HCT116 (cell line): ENCODE measurements at regions not wholly inside any gene's neighbourhood (a gene's known extent, or its start where the extent isn't known, plus 50 kb on each side); places are given as distances from the start of the nearest gene placed in this dataset.

Experiments used
- ATAC-seq: fragments of 200-7000 bp; cut with Tn5 transposase; 2 replicates; pipeline ENCODE4 v1.9.1; 2020; ENCODE audit warnings: mild to moderate bottlenecking, moderate library complexity
- BruUV-seq: library from RNA; stranded (reverse); fragments of 400-500 nt; replicated peaks from 2 replicates; lab custom pipeline; 2021; lab: Mats Ljungman, UMichigan
- CTCF ChIA-PET: fragments of 300-600 bp; sonication (Branson Sonifier 250); formaldehyde crosslinking; loops from one replicate; lab custom pipeline; 2021; ENCODE audit warnings: antibody characterized with exemption; lab: Charles Lee
- POLR2A ChIA-PET: fragments of 300-600, 350-600 bp; sonication (Branson Sonifier 250); formaldehyde crosslinking; loops from one replicate; lab custom pipeline; 2021; ENCODE audit warnings: antibody characterized with exemption; lab: Charles Lee
- RAD21 ChIA-PET, 2 experiments: fragments of 300-600 bp; sonication (Branson Sonifier 250); formaldehyde crosslinking; loops; one replicate each; lab custom pipeline; 2023; ENCODE audit warnings: low total read pairs in 2 of 2; ENCODE audit not compliant: uncharacterized antibody in 2 of 2, unreplicated experiment in 2 of 2, low non-redundant PET in 1 of 2; lab: Charles Lee
- DNase-seq: peaks from one replicate; pipeline ENCODE4 v3.0.0-alpha.2; 2010; ENCODE audit warnings: low read depth, low spot score
- H2AFZ ChIP-seq: fragments of 200-600 bp; shearing (Covaris generic), sonication (generic); 2 replicates; pipeline ENCODE4 v1.6.1; 2017; ENCODE audit warnings: low read depth, mixed run types, mixed read lengths, antibody characterized with exemption, low read length; ENCODE audit not compliant: poor library complexity, severe bottlenecking
- H3K27ac ChIP-seq: 2 replicates; pipeline ENCODE4 v1.5.1; 2012; ENCODE audit warnings: low read depth, low read length
- H3K27me3 ChIP-seq: fragments of 200-600 bp; sonication (generic); 2 replicates; pipeline ENCODE4 v1.6.1; 2016; ENCODE audit warnings: mixed run types, low read length, mixed read lengths; ENCODE audit not compliant: insufficient read depth
- H3K36me3 ChIP-seq, 2 experiments: fragments of 200-500 bp in 1 of 2; fragments of 200-600 bp in 1 of 2; sonication (Bioruptor generic) in 1 of 2; sonication (generic) in 1 of 2; 2 replicates each; pipeline versions ENCODE4 v1.5.1 to v1.6.1; 2014 to 2016; ENCODE audit warnings: low read length in 2 of 2, inconsistent platforms in 1 of 2, mixed read lengths in 1 of 2, mixed run types in 1 of 2; ENCODE audit not compliant: insufficient read depth in 2 of 2, control insufficient read depth in 1 of 2
- H3K4me1 ChIP-seq, 2 experiments: fragments of 200-600 bp in 1 of 2; sonication (generic) in 1 of 2; 2 replicates each; pipeline versions ENCODE4 v1.5.1 to v1.6.1; 2012 to 2017; ENCODE audit warnings: low read length in 2 of 2, inconsistent platforms in 1 of 2, mild to moderate bottlenecking in 1 of 2, mixed read lengths in 1 of 2, mixed run types in 1 of 2, moderate library complexity in 1 of 2; ENCODE audit not compliant: insufficient read depth in 2 of 2, control insufficient read depth in 1 of 2
- H3K4me2 ChIP-seq: fragments of 200-600 bp; sonication (generic); 2 replicates; pipeline ENCODE4 v1.6.1; 2017; ENCODE audit warnings: mixed run types, low read length, mixed read lengths
- H3K4me3 ChIP-seq, 2 experiments: fragments of 200-600 bp in 1 of 2; sonication (generic) in 1 of 2; replicated peaks in 1 of 2; 2 replicates each; pipeline ENCODE4 v1.5.1; 2011 to 2016; ENCODE audit warnings: low read length in 2 of 2, control low read depth in 1 of 2, low read depth in 1 of 2, mild to moderate bottlenecking in 1 of 2, mixed read lengths in 1 of 2, mixed run types in 1 of 2
- H3K79me2 ChIP-seq: fragments of 200-600 bp; sonication (generic); 2 replicates; pipeline ENCODE4 v1.6.1; 2017; ENCODE audit warnings: mild to moderate bottlenecking, mixed run types, low read length, moderate library complexity, mixed read lengths; ENCODE audit not compliant: insufficient read depth
- H3K9ac ChIP-seq: fragments of 200-600 bp; sonication (generic); 2 replicates; pipeline ENCODE4 v1.6.1; 2016; ENCODE audit warnings: low read length, mixed read lengths
- H3K9me2 ChIP-seq: fragments of 200-600 bp; sonication (generic), shearing (Covaris generic); 2 replicates; pipeline ENCODE4 v1.6.1; 2017; ENCODE audit warnings: mixed run types, mild to moderate bottlenecking, moderate library complexity; ENCODE audit not compliant: insufficient read depth
- H3K9me3 ChIP-seq, 2 experiments: fragments of 200-500 bp in 1 of 2; fragments of 200-600 bp in 1 of 2; sonication (Bioruptor generic) in 1 of 2; sonication (generic) in 1 of 2; 2 replicates each; pipeline ENCODE4 v1.6.1; 2014 to 2017; ENCODE audit warnings: low read length in 2 of 2, mixed read lengths in 2 of 2, inconsistent platforms in 1 of 2, low read depth in 1 of 2, mild to moderate bottlenecking in 1 of 2, mixed run types in 1 of 2, moderate library complexity in 1 of 2; ENCODE audit not compliant: control insufficient read depth in 1 of 2, insufficient read depth in 1 of 2
- H4K20me1 ChIP-seq: fragments of 200-600 bp; sonication (generic), shearing (Covaris generic); 2 replicates; pipeline ENCODE4 v1.6.1; 2017; ENCODE audit warnings: mixed run types, mild to moderate bottlenecking, moderate library complexity; ENCODE audit not compliant: insufficient read depth
- CBX3 ChIP-seq: IDR thresholded peaks from 2 replicates; pipeline ENCODE4 v1.6.1; 2012; ENCODE audit warnings: low read depth
- EZH2phosphoT487 ChIP-seq: fragments of 200-600 bp; IDR thresholded peaks from 2 replicates; pipeline ENCODE4 v1.6.1; 2018; ENCODE audit warnings: antibody characterized with exemption, borderline replicate concordance
- POLR2A ChIP-seq: IDR thresholded peaks from 2 replicates; pipeline ENCODE4 v1.7.0; 2011; ENCODE audit warnings: borderline replicate concordance; ENCODE audit not compliant: insufficient read depth, insufficient read length; ENCODE audit errors: extremely low read depth
- POLR2AphosphoS5 ChIP-seq: IDR thresholded peaks from 2 replicates; pipeline ENCODE4 v1.6.1; 2011; ENCODE audit warnings: mild to moderate bottlenecking, low read depth, low read length, moderate library complexity
- SRF ChIP-seq: IDR thresholded peaks from 2 replicates; pipeline ENCODE4 v1.6.1; 2012; ENCODE audit warnings: low read depth
- intact Hi-C: fragments of 100-400 bp; cut with micrococcal nuclease; formaldehyde crosslinking; loops from 2 replicates; pipeline ENCODE4 v1.10.0; 2022
- TF ChIP-seq, protein P1 (sequence below), 3 experiments: fragments of 200-600 bp in 1 of 3; sonication (generic) in 1 of 3; IDR thresholded peaks in 2 of 3; conservative IDR thresholded peaks in 1 of 3; 2 replicates each; pipeline ENCODE4 v1.5.1; 2012 to 2017; ENCODE audit warnings: low read depth in 2 of 3, low read length in 2 of 3, antibody characterized with exemption in 1 of 3, borderline replicate concordance in 1 of 3, control low read depth in 1 of 3, mild to moderate bottlenecking in 1 of 3, mixed read lengths in 1 of 3, mixed run types in 1 of 3, moderate library complexity in 1 of 3; ENCODE audit not compliant: insufficient read depth in 1 of 3
- TF ChIP-seq, protein P2 (sequence below): IDR thresholded peaks from 2 replicates; pipeline ENCODE4 v1.6.1; 2012

DNA sequence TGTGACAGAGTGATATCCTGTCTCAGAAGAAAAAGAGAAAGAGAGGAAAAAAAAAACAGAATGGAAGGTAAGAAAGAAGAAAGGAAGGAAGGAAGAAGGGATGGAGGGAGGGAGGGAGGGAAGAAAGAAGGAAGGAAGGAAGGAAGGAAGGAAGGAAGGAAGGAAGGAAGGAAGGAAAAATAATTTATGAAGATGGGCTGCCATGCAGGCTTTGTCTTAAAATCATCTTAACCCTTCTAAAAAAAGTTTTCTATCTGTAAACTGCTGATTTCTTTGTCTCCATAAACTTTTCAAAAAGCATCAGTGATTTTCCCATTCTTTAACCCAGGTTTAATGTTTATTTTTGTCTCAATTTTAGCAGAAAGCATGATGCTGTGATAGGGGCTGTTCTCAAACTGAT, 1154.1 kb upstream of the CDH6 start:
- ChIA-PET CTCF (no interaction called here), POLR2A (no interaction called here)
- Histone ChIP-seq H3K4me3 (no peak overlapping the region), H3K27me3 (no peaks in the 10 kb centered on the region), H3K9me3 (peaks cover 7 to 10% of the 10 kb centered on the region in 2 experiments; a peak in 2 of 4 replicates), H3K9ac (no peak overlapping the region), H2AFZ (no peak overlapping the region), H3K4me1 (no peaks in the 10 kb centered on the region), H3K79me2 (no peaks in the 10 kb centered on the region), H3K4me2 (no peak overlapping the region), H3K36me3 (no peaks in the 10 kb centered on the region), H3K9me2 (no peaks in the 10 kb centered on the region), H3K27ac (no peak overlapping the region), H4K20me1 (no peaks in the 10 kb centered on the region)
- no peak for ATAC-seq
- intact Hi-C loops: no loop called here
- TF ChIP-seq, protein P1, sequence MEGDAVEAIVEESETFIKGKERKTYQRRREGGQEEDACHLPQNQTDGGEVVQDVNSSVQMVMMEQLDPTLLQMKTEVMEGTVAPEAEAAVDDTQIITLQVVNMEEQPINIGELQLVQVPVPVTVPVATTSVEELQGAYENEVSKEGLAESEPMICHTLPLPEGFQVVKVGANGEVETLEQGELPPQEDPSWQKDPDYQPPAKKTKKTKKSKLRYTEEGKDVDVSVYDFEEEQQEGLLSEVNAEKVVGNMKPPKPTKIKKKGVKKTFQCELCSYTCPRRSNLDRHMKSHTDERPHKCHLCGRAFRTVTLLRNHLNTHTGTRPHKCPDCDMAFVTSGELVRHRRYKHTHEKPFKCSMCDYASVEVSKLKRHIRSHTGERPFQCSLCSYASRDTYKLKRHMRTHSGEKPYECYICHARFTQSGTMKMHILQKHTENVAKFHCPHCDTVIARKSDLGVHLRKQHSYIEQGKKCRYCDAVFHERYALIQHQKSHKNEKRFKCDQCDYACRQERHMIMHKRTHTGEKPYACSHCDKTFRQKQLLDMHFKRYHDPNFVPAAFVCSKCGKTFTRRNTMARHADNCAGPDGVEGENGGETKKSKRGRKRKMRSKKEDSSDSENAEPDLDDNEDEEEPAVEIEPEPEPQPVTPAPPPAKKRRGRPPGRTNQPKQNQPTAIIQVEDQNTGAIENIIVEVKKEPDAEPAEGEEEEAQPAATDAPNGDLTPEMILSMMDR (IDR thresholded peaks at IDR 0.05 in 2 of 3, conservative IDR thresholded peaks at IDR 0.05 in 1 of 3; ENCODE audit: borderline replicate concordance in 1 of 3, insufficient read depth in 1 of 3, low read depth in 2 of 3, low read length in 2 of 3): no peak
- TF ChIP-seq, protein P2, sequence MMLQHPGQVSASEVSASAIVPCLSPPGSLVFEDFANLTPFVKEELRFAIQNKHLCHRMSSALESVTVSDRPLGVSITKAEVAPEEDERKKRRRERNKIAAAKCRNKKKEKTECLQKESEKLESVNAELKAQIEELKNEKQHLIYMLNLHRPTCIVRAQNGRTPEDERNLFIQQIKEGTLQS: no peak
- TF ChIP-seq SRF: no peak
- no peak for TF ChIP-seq POLR2AphosphoS5
- no peak for TF ChIP-seq POLR2A
- TF ChIP-seq, all 23 proteins: peak for 0
- RAD21 ChIA-PET: no interaction called here
- DNase-seq: no peak
- BruUV-seq: no TSS peak

DNA sequence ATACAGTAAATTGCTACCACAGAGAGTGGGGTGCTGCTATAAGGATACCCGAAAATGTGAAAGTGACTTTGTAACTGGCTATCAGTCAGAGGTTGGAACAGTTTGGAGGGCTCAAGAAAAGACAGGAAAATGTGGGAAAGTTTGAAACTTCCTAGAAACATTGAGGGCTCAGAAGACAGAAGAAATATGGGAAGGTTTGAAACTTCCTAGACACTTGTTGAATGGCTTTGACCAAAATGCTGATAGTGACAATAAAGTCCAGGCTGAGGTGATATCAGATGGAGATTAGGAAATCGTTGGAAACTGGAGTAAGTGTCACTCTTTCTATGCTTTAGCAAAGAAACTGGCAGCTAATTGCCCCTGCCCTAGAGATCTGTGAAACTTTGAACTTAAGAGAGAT, 1158.6 kb upstream of the CDH6 start:
- Histone ChIP-seq H3K4me1 (no peaks in the 10 kb centered on the region), H3K9ac (no peak overlapping the region)
- TF ChIP-seq CBX3: no peak
- no peak for TF ChIP-seq EZH2phosphoT487
- TF ChIP-seq, all 23 proteins: peak for 0
- ATAC-seq (no peak), DNase-seq (no peak)
- H3K4me2 ChIP-seq: no peak overlapping the region
- H4K20me1 ChIP-seq: no peaks in the 10 kb centered on the region
- ChIA-PET POLR2A (no interaction called here), CTCF (no interaction called here), RAD21 (no interaction called here)
- BruUV-seq: no TSS peak
- no peaks in the 10 kb centered on the region for H3K27me3 ChIP-seq
- H2AFZ ChIP-seq: no peak overlapping the region
- no peaks in the 10 kb centered on the region for H3K36me3 ChIP-seq
- no peak overlapping the region for H3K27ac ChIP-seq
- H3K9me3 ChIP-seq: peaks cover 0 to 23% of the 10 kb centered on the region in 2 experiments; a peak in 2 of 4 replicates
- no peak overlapping the region for H3K4me3 ChIP-seq
- H3K79me2 ChIP-seq: no peaks in the 10 kb centered on the region
- intact Hi-C loops: no loop called here
- H3K9me2 ChIP-seq: no peaks in the 10 kb centered on the region
